WERI-Rb-1 (cell line): ENCODE measurements at regions not wholly inside any gene's neighbourhood (a gene's known extent, or its start where the extent isn't known, plus 50 kb on each side); places are given as distances from the start of the nearest gene placed in this dataset.
"Not testable (repeated sequence)": the region's sequence is repeated elsewhere in the genome, so short reads cannot be mapped to it uniquely, and the experiment has no call there.

Experiments used
- DNase-seq: peaks from one replicate; pipeline ENCODE4 v3.0.0-alpha.2; 2020
- H3K27ac ChIP-seq: fragments of 250-450 bp; sonication (Bioruptor Pico); 2 replicates; pipeline ENCODE4 v1.5.1; 2020; ENCODE audit warnings: mild to moderate bottlenecking, moderate library complexity
- H3K27me3 ChIP-seq: fragments of 250-450 bp; sonication (Bioruptor Pico); 2 replicates; pipeline ENCODE4 v1.5.1; 2021; ENCODE audit warnings: mild to moderate bottlenecking, low read depth, moderate library complexity; ENCODE audit not compliant: insufficient read depth, severe bottlenecking
- H3K36me3 ChIP-seq: fragments of 250-450 bp; sonication (Bioruptor Pico); 2 replicates; pipeline ENCODE4 v1.5.1; 2020; ENCODE audit warnings: mild to moderate bottlenecking, moderate library complexity
- H3K4me3 ChIP-seq: 2 replicates; pipeline ENCODE4 v1.5.1; 2011; ENCODE audit warnings: low read depth, mild to moderate bottlenecking, control low read depth, low read length
- H3K9me3 ChIP-seq: fragments of 250-450 bp; sonication (Bioruptor Pico); 2 replicates; pipeline ENCODE4 v1.5.1; 2021; ENCODE audit warnings: mild to moderate bottlenecking, moderate library complexity; ENCODE audit not compliant: severe bottlenecking
- CTCF ChIP-seq: IDR thresholded peaks from 2 replicates; pipeline ENCODE4 v1.5.1; 2011; ENCODE audit warnings: low read depth, mild to moderate bottlenecking, control low read depth, inconsistent platforms, low read length

GRCh38 chr1:96104506-96104905, 617.1 kb upstream of the PTBP2 start:
- Histone ChIP-seq H3K27ac (no peak overlapping the region), H3K27me3 (no peaks in the 10 kb centered on the region), H3K36me3 (no peaks in the 10 kb centered on the region), H3K4me3 (no peak overlapping the region), H3K9me3 (no peaks in the 10 kb centered on the region)
- TF ChIP-seq CTCF, result no peak
- no peak for DNase-seq

GRCh38 chr1:96104906-96105305, 616.7 kb upstream of the PTBP2 start:
- H3K9me3 ChIP-seq, result no peaks in the 10 kb centered on the region
- TF ChIP-seq CTCF, result no peak
- no peaks in the 10 kb centered on the region for H3K36me3 ChIP-seq
- no peaks in the 10 kb centered on the region for H3K27me3 ChIP-seq
- DNase-seq, result no peak
- no peak overlapping the region for H3K4me3 ChIP-seq
- H3K27ac ChIP-seq, result no peak overlapping the region

DNA sequence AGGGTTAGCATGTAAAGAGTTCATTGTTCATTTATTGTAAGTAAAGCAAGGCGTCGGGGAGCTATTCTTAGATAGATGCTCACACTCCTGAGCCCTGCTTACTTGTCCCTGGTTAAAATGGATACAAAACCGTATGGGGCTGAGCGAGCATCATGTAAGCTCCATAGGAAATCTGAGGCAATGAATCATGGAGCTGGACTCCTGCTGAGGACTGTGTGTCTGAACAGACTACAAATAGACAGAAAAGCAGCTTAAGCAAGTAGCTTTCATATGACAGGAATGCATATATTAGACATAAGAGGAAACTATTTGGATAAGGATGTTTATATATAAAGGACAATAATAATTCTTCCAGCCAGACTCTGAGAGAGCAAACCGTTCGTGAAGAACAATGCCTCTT, 604.9 kb upstream of the PTBP2 start:
- Histone ChIP-seq H3K27ac (no peak overlapping the region), H3K27me3 (no peaks in the 10 kb centered on the region), H3K9me3 (no peaks in the 10 kb centered on the region), H3K4me3 (no peak overlapping the region), H3K36me3 (no peaks in the 10 kb centered on the region)
- no peak for DNase-seq
- TF ChIP-seq CTCF, result no peak

- TF ChIP-seq CTCF, result no peak
- H3K36me3 ChIP-seq, result no peaks in the 10 kb centered on the region
- H3K27ac ChIP-seq, result no peak overlapping the region
- no peaks in the 10 kb centered on the region for H3K9me3 ChIP-seq
- no peak overlapping the region for H3K4me3 ChIP-seq
- H3K27me3 ChIP-seq, result no peaks in the 10 kb centered on the region
- DNase-seq, result no peak
Measured at GRCh38 chr1:96130432-96130831, 591.2 kb upstream of the PTBP2 start.

DNA sequence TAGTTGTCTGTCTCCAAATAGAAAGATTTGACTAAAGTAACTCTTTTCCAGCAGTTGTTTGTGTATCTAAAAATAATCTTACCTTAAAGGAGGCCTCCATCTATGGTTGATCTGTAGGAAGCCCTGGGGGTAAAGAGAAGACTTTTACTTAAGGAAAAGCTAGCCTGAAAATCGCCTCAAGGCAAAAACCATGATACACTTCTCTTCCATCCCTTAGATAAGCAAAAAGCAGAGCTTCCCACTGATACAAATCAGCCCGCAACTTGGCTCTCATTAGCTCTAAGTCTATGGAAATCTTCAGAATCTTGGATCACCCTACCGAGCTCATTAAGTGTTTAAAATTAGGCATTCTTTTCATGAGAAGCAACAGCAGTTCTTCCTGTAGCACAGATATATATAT, 576.9 kb upstream of the PTBP2 start:
- Histone ChIP-seq H3K27me3 (no peaks in the 10 kb centered on the region), H3K4me3 (no peak overlapping the region), H3K9me3 (peaks cover 4% of the 10 kb centered on the region), H3K27ac (no peak overlapping the region), H3K36me3 (no peaks in the 10 kb centered on the region)
- no peak for TF ChIP-seq CTCF
- no peak for DNase-seq

GRCh38 chr1:96145492-96145891, 576.1 kb upstream of the PTBP2 start:
- DNase-seq, result no peak
- Histone ChIP-seq H3K36me3 (no peaks in the 10 kb centered on the region), H3K9me3 (no peaks in the 10 kb centered on the region), H3K4me3 (no peak overlapping the region), H3K27me3 (no peaks in the 10 kb centered on the region), H3K27ac (no peak overlapping the region)
- TF ChIP-seq CTCF, result no peak

- DNase-seq, H3K4me3 ChIP-seq, H3K27ac ChIP-seq, H3K36me3 ChIP-seq, H3K27me3 ChIP-seq: not testable (repeated sequence)
- peaks cover 10% of the 10 kb centered on the region for H3K9me3 ChIP-seq
Measured at GRCh38 chr1:96152957-96153356, 568.6 kb upstream of the PTBP2 start.
